GM12892 (cell line): ENCODE measurements at regions not wholly inside any gene's neighbourhood (a gene's known extent, or its start where the extent isn't known, plus 50 kb on each side); places are given as distances from the start of the nearest gene placed in this dataset.
"Not testable (repeated sequence)": the region's sequence is repeated elsewhere in the genome, so short reads cannot be mapped to it uniquely, and the experiment has no call there.

Source experiments
- DNase-seq: peaks from one replicate; pipeline ENCODE4 v3.0.0; 2011; ENCODE audit not compliant: insufficient read length
- FAIRE-seq: peaks from 2 replicates; lab custom pipeline; 2011; peaks lifted over from hg19 to GRCh38; lab: Jason Lieb, UNC
- POLR2A ChIP-seq: IDR thresholded peaks from 2 replicates; pipeline ENCODE4 v1.6.1; 2011; ENCODE audit warnings: low read depth, low read length, control low read depth
- POLR2AphosphoS5 ChIP-seq: IDR thresholded peaks from 2 replicates; pipeline ENCODE4 v1.6.1; 2011; ENCODE audit warnings: low read depth, low read length, control low read depth
- TAF1 ChIP-seq: IDR thresholded peaks from 2 replicates; pipeline ENCODE4 v1.6.1; 2011; ENCODE audit warnings: low read depth, mild to moderate bottlenecking, control low read depth, low read length, borderline replicate concordance

DNA sequence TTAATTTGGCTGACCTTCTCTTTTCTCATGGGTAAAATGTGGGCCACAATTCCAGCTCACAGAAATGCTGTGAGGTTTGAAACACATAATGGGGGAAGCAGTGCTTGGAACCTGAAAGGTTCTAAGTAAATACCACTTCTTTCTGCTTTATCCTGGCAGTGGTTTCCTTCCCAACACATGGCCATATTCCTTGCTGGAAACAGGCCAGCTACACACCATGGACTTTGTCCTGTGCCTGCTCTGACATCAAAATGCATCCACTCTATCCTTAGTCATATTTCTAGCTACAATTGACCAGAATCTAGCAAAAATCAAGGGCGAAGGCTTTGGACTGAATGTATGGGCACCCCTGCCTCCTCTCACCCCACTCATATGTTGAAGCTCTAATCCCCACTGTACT is 93.1 kb upstream of the TRPC7 start:
- TF ChIP-seq TAF1 = no peak
- no peak for TF ChIP-seq POLR2AphosphoS5
- no peak for TF ChIP-seq POLR2A
- DNase-seq (no peak), FAIRE-seq (no peak)

GRCh38 chr5:136457390-136458013 is 92.2 kb upstream of the TRPC7 start:
- DNase-seq = no peak
- TF ChIP-seq TAF1 (no peak), POLR2AphosphoS5 (no peak), POLR2A (no peak)
- no peak for FAIRE-seq

GRCh38 chr5:136455409-136455808 is 90.1 kb upstream of the TRPC7 start:
- no peak for FAIRE-seq
- no peak for DNase-seq
- no peak for TF ChIP-seq POLR2AphosphoS5
- TF ChIP-seq TAF1 = no peak
- TF ChIP-seq POLR2A = no peak

DNA sequence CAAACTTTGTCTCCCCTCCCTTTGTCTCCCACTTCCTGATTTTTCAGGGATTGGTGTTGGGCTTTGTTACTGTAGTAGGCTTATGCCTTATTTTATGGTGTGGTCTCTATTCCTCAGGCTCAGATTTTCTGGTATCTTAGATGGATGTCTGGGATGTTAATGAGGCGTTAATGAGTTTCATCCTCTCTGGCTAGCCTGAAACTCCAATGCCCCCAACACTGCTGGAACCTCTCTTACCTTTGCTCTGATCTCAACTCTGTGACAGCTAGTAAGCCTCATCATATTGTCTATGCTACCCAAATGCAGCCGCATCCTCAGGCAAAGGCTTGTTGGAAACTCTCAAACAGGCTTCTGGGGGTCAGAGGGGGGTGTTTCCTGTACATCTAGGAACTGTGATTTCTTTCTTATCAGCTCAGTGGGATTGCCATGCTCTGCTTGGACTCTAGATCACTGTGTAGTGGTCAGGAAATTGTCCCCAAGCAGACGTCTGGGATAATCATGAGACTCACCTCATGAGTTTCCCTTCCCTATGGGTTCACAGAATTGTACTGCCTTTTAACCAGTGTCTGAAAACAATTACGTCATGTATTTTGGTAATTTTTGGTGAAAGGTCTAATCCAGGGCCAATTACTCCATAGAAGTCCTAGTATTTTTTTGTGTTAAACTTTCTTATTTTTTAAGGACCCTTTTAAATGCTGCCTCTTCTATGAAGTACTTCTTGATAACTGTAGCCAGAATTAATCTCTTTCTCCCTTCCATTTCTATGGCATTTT is 88.8 kb upstream of the TRPC7 start:
- DNase-seq (no peak), FAIRE-seq (no peak)
- TF ChIP-seq POLR2A (no peak), POLR2AphosphoS5 (no peak), TAF1 (no peak)

GRCh38 chr5:136453199-136453598 is 87.9 kb upstream of the TRPC7 start:
- DNase-seq = no peak
- TF ChIP-seq POLR2A (no peak), POLR2AphosphoS5 (no peak), TAF1 (no peak)
- no peak for FAIRE-seq

DNA sequence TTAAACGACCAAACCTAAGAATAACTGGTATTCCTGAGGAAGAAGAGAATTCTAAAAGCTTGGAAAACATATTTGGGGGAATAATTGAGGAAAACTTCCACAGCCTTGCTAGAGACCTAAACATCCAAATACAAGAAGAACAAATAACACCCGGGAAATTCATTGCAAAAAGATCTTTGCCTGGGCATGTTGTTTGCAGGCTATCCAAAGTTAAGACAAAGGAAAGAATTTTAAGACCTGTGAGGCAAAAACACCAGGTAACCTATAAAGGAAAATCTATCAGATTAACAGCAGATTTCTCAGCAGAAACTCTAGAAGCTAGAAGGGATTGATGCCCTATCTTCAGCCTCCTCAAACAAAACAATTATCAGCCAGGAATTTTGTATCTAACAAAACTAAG is 82.2 kb upstream of the TRPC7 start:
- FAIRE-seq, DNase-seq: not testable (repeated sequence)

DNA sequence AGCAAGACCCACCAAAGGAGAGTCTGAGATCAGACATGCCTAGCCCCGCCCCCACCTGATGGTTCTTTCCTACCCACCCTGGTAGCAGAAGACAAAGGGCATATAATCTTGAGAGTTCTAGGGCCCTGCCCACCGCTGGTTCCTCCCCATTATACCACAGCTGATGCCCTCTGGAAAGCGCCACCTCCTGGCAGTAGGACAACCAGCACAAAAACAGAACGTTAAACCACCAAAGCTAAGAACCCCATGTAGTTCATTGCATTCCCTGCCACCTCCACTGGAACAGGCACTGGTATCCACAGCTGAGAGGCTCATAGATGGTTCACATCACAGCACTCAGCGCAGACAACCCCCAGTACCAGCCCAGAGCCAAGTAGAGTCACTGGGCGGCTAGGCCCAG is 81.2 kb upstream of the TRPC7 start:
- no peak for FAIRE-seq
- TF ChIP-seq POLR2A (no peak), TAF1 (no peak), POLR2AphosphoS5 (no peak)
- no peak for DNase-seq

- not testable (repeated sequence) for FAIRE-seq, DNase-seq
Measured at GRCh38 chr5:136444099-136444498, 78.8 kb upstream of the TRPC7 start.

DNA sequence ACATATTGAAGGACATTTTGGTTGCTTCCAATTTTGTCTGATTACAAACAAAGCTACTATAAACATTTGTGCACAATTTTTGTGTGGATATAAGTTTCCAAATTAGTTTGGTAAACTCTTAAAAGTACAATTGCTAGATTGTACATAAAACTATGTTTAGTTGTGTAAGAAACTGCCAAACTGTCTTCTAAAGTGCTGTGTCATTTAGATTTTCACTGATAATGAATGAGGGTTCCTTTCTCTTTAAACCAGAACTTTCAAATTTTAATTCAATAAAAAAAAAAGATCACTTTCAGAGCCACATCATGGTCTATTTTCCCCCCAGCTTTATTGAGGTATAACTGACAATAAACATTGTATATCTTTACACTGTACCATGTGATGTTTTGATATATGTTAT is 74.0 kb upstream of the TRPC7 start:
- FAIRE-seq (no peak), DNase-seq (no peak)
- no peak for TF ChIP-seq POLR2A
- TF ChIP-seq POLR2AphosphoS5 = no peak
- no peak for TF ChIP-seq TAF1

- FAIRE-seq (no peak), DNase-seq (no peak)
- TF ChIP-seq POLR2A (no peak), POLR2AphosphoS5 (no peak), TAF1 (no peak)
Measured at GRCh38 chr5:136435946-136436543, 70.7 kb upstream of the TRPC7 start.

DNA sequence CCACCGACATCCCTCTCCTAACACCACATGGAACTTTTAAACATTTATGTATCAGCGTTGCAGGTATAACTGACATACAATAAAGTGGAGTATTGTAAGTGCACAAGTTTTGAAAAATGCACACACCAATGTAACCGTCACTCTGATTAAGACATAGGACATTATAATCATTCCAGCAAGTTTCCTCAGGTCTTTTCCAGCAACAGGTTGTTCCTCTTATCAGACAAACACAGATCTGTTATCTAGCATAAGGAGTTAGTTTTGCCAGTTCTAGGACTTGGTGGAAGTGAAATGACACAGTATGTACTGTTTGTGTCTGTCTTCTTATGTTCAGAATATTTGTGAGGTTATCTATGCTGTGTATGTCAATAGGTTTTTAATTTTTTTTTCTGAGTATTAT is 69.5 kb upstream of the TRPC7 start:
- no peak for FAIRE-seq

DNA sequence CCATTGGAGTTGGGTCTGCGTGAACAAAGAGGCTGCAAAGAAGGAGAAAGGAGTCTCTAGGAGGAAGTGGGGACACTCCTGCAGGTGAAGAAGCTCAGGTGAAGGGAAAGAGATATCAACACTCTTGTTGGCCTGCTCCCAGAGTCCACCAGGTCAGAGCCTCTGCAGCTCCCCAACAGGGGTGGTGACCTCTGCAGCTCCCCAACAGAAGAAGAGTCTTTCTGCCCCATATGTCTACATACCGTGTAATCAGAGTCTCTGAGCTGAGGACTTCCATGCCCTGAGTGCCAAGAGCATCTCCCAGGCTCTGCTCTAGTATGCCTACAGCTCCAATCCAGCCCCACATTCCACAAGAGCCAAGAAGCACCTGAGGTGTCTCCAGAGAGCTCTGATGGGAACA is 67.4 kb upstream of the TRPC7 start:
- FAIRE-seq (no peak), DNase-seq (no peak)
- TF ChIP-seq TAF1 (no peak), POLR2AphosphoS5 (no peak), POLR2A (no peak)

More for the DNA sequence above, 69.5 kb upstream of the TRPC7 start:
- TF ChIP-seq POLR2A (no peak), POLR2AphosphoS5 (no peak), TAF1 (no peak)
- no peak for DNase-seq

DNA sequence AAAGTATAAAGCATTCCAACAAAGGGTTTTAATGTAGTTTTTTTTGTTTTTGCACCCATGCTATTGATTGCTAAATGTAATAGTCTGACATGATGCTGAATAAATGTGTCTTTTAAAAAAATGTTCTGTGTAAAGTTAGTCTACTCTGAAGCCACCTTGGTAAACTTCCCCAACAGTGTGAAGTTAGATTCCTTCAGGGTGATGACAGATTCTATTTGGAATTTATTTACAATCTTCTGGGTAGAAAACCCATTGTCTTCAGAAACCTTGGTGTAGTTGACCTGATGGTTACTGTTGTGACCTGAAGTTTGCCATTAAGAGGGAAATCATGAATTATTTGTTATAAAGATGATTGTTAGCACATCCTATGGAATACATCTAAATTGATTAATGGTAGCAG is 64.7 kb upstream of the TRPC7 start:
- TF ChIP-seq POLR2A (no peak), POLR2AphosphoS5 (no peak), TAF1 (no peak)
- no peak for FAIRE-seq

More for the DNA sequence above, 64.7 kb upstream of the TRPC7 start:
- no peak for DNase-seq
